Skeletal muscle satellite cell (primary cell): ENCODE measurements at regions not wholly inside any gene's neighbourhood (a gene's known extent, or its start where the extent isn't known, plus 50 kb on each side); places are given as distances from the start of the nearest gene placed in this dataset.
"Not testable (repeated sequence)": the region's sequence is repeated elsewhere in the genome, so short reads cannot be mapped to it uniquely, and the experiment has no call there.

Experiments used
- H3K27me3 ChIP-seq: 2 replicates; pipeline ENCODE4 v1.7.0; 2013; ENCODE audit warnings: low read length; ENCODE audit not compliant: control insufficient read depth, insufficient read depth
- H3K36me3 ChIP-seq: 2 replicates; pipeline ENCODE4 v1.7.0; 2013; ENCODE audit warnings: mild to moderate bottlenecking, control low read depth, low read length; ENCODE audit not compliant: insufficient read depth
- H3K4me1 ChIP-seq: 2 replicates; pipeline ENCODE4 v1.7.0; 2013; ENCODE audit warnings: low read length; ENCODE audit not compliant: control insufficient read depth, insufficient read depth
- H3K4me2 ChIP-seq: 2 replicates; pipeline ENCODE4 v1.7.0; 2013; ENCODE audit warnings: mild to moderate bottlenecking, low read length
- H3K4me3 ChIP-seq: 2 replicates; pipeline ENCODE4 v1.7.0; 2013; ENCODE audit warnings: low read length
- H3K9ac ChIP-seq: 2 replicates; pipeline ENCODE4 v1.7.0; 2013; ENCODE audit warnings: mild to moderate bottlenecking, low read depth, low read length, moderate library complexity
- H3K9me3 ChIP-seq: replicated peaks from 2 replicates; pipeline ENCODE4 v1.7.0; 2013; ENCODE audit warnings: mild to moderate bottlenecking, control low read depth, low read length

DNA sequence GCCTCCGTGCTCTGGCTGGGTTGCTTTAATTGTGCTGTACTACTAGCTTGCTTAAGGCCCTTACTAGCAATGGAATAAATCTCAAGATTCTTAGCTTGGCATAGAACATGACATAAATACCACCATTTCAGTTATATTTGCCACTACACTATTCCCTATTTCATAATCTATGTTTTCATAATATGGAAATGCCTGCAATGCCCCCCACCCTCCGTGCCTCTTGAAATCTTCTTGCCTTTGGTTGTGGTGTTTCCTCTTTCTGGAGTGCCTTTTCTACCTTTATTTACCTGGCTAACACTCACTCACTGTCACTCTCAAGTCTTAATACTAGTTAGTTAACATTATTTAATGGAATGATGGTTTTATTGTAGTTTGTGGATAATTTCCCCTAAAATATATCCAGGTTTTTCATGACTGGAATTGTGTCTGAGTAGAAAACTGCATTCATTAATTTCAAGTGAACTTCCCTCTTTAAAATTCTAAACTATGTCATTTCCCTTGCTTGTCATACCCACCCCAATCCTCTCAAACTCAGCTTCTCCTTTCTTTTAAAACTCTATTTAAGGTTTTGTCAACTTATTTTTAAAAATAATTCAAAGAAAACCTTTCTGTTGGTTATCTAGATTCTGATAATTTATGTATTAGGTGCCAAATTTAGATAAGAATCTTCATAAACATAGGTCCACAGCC is 521.7 kb upstream of the DAB2 start:
- no peak overlapping the region for H3K9ac ChIP-seq

DNA sequence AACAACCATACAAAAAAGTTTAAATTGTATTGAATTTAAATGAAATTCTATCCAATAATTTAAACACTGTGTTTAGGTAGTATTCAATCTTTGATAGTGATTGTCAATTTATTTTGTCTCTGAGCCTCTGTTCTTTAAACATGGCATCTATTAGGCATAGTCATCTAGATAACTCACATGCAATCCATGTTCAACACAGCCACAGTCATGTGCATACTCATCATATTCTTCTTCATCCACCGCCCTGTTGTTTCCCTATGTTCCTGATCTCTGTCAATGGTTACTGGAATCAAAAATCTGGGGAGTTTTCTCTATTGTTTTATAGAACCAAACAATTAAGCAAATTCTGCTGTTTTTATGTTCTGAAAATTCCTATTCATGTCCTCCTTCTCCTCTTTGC is 521.1 kb upstream of the DAB2 start:
- Histone ChIP-seq H3K4me1 (peaks cover 3% of the 10 kb centered on the region), H3K36me3 (no peaks in the 10 kb centered on the region), H3K9ac (no peak overlapping the region), H3K27me3 (no peaks in the 10 kb centered on the region), H3K9me3 (no peaks in the 10 kb centered on the region), H3K4me3 (no peak overlapping the region), H3K4me2 (no peak overlapping the region)

More for the DNA sequence above, 521.7 kb upstream of the DAB2 start:
- H3K27me3 ChIP-seq = no peaks in the 10 kb centered on the region
- no peak overlapping the region for H3K4me2 ChIP-seq
- no peak overlapping the region for H3K4me3 ChIP-seq
- no peaks in the 10 kb centered on the region for H3K9me3 ChIP-seq
- H3K4me1 ChIP-seq = peaks cover 3% of the 10 kb centered on the region
- no peaks in the 10 kb centered on the region for H3K36me3 ChIP-seq

DNA sequence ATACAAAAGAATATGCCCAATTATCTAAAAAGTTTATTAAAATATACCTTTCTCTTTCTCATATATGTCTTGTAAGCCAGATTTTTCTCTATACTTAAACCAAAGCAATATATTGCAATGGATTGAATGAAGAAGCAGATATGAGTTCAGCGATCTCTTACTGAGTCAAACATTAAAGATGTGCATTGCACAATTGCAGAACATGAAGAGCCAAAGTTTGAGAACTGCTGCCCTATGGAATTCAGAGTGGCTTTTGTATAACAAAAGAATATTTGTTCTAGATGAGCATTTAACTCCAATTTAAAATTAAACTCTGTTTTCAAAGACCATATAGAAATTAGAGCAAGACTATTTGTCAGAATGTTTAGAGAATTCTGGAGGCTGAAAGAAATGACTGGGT is 519.0 kb upstream of the DAB2 start:
- H3K4me1 ChIP-seq = peaks cover 3% of the 10 kb centered on the region
- no peaks in the 10 kb centered on the region for H3K36me3 ChIP-seq

DNA sequence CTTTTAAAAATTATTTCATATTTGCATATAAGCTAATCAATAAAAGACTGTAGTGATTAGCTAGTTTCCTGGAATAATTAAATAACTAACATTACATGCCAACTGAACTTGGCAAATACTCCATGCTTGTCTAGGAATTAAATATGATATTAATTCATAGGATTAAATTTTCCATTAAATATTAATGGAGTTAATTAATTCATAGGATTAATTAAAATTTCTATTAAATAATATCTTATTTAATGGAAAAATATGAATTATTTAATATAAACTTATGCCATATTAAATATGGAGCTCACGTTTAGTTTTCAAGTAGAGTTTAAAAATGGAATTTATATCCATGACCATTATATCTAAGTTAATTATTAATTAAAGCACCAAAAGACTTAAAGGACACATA is 517.8 kb upstream of the DAB2 start:
- no peak overlapping the region for H3K4me2 ChIP-seq
- no peaks in the 10 kb centered on the region for H3K9me3 ChIP-seq
- H3K9ac ChIP-seq = no peak overlapping the region
- no peak overlapping the region for H3K4me3 ChIP-seq
- no peaks in the 10 kb centered on the region for H3K27me3 ChIP-seq
- H3K4me1 ChIP-seq = peaks cover 3% of the 10 kb centered on the region
- H3K36me3 ChIP-seq = no peaks in the 10 kb centered on the region

More for the DNA sequence above, 519.0 kb upstream of the DAB2 start:
- Histone ChIP-seq H3K27me3 (no peaks in the 10 kb centered on the region), H3K4me3 (no peak overlapping the region), H3K9ac (no peak overlapping the region), H3K4me2 (no peak overlapping the region), H3K9me3 (no peaks in the 10 kb centered on the region)

DNA sequence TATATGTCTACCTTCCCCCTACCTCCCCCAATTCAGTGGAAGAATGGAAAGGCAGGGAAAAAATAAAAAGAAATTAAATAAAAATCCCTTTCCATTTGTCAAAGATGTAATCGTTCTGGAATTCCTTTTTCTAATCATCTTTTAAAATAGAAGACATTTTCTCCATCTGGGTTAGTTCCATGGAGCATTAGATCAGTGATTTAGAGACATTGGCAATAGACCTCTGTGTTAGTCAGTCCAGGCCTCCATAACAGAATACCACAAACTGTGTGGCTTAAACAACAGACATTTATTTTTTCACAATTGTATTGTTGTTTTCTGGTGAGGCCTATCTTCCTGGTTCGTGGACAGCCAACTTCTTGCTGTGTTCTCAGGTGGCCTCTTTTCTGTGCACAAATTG is 516.6 kb upstream of the DAB2 start:
- no peaks in the 10 kb centered on the region for H3K27me3 ChIP-seq
- no peaks in the 10 kb centered on the region for H3K9me3 ChIP-seq
- no peak overlapping the region for H3K4me2 ChIP-seq
- no peaks in the 10 kb centered on the region for H3K4me1 ChIP-seq
- no peak overlapping the region for H3K9ac ChIP-seq
- no peaks in the 10 kb centered on the region for H3K36me3 ChIP-seq
- no peak overlapping the region for H3K4me3 ChIP-seq

DNA sequence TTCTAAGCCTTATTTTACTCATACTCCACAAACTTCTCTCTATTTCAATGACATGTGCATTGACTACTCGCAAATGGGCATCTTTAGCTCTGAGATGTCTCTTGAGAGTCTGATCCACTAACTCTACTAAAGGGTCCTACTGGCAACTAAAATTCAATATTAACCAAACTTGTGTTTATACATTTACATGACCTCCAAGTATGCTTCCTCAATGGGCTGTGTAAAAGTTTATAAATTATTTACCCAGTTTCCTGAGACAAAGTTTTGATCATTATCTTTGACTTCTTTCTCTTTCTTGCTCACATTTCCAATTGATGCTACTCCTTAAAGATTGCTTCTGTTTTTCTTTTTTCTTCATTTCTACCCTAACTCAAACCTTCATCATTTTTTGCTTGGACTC is 510.1 kb upstream of the DAB2 start:
- Histone ChIP-seq H3K9ac (no peak overlapping the region), H3K4me1 (no peaks in the 10 kb centered on the region), H3K9me3 (no peaks in the 10 kb centered on the region), H3K36me3 (no peaks in the 10 kb centered on the region), H3K4me2 (no peak overlapping the region), H3K4me3 (no peak overlapping the region), H3K27me3 (no peaks in the 10 kb centered on the region)

DNA sequence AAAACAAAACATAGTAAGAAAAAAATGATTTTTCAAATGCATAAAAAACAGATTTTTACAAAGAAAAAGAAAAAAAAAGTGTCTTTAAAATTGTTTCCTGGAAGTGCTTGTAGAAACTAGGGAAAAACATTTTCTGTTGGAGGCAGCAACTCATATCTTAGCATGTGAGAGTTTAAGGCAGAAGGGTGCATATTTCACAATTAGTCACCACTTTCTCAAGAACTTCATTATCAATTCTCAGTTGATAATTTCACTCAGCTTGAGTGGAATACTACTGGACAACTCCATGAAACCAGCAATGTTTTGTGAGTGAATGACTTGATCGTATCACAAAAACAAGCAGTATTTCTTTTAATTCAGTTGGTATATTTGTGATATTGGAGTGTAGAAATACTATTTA is 508.3 kb upstream of the DAB2 start:
- no peak overlapping the region for H3K9ac ChIP-seq
- H3K4me2 ChIP-seq = no peak overlapping the region
- H3K4me1 ChIP-seq = no peaks in the 10 kb centered on the region
- no peaks in the 10 kb centered on the region for H3K9me3 ChIP-seq
- H3K36me3 ChIP-seq = no peaks in the 10 kb centered on the region
- H3K4me3 ChIP-seq = no peak overlapping the region
- H3K27me3 ChIP-seq = no peaks in the 10 kb centered on the region

DNA sequence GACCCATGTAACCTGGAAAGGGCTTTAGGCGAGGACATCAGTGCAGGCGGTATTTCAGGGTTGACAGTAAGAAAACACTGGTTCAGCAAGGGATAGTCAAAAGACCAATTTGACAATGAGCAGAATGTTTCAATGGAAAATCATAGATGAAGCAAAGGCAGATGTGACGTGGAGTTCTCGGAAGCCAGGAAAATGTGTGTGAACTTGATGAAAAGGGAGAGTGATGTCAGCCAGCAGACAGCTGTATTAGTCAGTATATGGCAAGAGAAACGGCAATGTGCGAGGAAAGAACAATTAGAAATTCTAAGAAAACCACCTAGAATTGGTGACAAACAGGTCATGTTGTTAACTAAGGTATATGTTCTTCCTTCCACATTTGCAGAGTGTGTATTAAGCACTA is 503.9 kb upstream of the DAB2 start:
- no peaks in the 10 kb centered on the region for H3K9me3 ChIP-seq
- H3K9ac ChIP-seq = no peak overlapping the region
- H3K27me3 ChIP-seq = no peaks in the 10 kb centered on the region
- no peaks in the 10 kb centered on the region for H3K4me1 ChIP-seq
- no peaks in the 10 kb centered on the region for H3K36me3 ChIP-seq
- H3K4me3 ChIP-seq = no peak overlapping the region
- H3K4me2 ChIP-seq = no peak overlapping the region

DNA sequence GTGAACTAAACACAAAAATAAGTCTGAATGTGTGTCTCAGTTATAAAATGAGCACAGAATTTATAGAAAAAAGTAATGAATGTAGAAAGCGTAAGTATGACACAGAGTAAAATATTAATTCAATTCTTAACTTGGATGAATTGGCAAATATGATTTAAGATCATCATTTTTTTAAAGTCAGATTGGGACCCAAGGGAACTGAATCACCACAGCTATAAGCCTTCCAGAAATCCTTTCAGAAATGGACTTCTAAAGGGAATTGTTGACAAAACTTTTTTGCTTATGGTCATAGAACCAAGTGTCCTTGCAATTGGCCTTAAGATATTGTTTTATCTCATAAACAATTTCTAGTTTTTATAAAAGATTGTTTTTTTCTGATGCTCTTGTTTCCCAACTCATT is 495.1 kb upstream of the DAB2 start:
- Histone ChIP-seq H3K27me3 (no peaks in the 10 kb centered on the region), H3K36me3 (no peaks in the 10 kb centered on the region), H3K9me3 (no peaks in the 10 kb centered on the region), H3K4me2 (no peak overlapping the region), H3K4me1 (no peaks in the 10 kb centered on the region), H3K9ac (no peak overlapping the region), H3K4me3 (no peak overlapping the region)

DNA sequence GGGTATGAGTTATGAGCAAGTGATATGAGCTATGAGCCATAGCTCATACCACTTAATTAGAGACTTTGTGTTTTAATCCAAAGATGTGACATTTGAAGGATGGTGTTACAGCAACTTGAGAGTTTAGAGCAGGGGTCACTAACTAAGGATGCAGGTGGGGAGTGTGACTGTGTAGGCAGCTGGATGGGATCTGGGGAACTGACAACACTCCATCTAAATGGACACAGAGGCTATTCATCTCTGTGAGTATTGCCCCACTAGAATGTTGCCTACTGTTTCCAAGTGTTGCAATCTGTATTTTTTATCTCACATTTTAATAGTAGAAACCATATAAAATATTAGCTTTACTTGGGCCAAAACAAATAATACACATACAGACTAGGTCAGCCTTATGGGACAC is 488.1 kb upstream of the DAB2 start:
- H3K4me3 ChIP-seq = no peak overlapping the region
- no peaks in the 10 kb centered on the region for H3K9me3 ChIP-seq
- no peak overlapping the region for H3K4me2 ChIP-seq
- H3K36me3 ChIP-seq = no peaks in the 10 kb centered on the region
- no peak overlapping the region for H3K9ac ChIP-seq
- H3K27me3 ChIP-seq = no peaks in the 10 kb centered on the region
- no peaks in the 10 kb centered on the region for H3K4me1 ChIP-seq

DNA sequence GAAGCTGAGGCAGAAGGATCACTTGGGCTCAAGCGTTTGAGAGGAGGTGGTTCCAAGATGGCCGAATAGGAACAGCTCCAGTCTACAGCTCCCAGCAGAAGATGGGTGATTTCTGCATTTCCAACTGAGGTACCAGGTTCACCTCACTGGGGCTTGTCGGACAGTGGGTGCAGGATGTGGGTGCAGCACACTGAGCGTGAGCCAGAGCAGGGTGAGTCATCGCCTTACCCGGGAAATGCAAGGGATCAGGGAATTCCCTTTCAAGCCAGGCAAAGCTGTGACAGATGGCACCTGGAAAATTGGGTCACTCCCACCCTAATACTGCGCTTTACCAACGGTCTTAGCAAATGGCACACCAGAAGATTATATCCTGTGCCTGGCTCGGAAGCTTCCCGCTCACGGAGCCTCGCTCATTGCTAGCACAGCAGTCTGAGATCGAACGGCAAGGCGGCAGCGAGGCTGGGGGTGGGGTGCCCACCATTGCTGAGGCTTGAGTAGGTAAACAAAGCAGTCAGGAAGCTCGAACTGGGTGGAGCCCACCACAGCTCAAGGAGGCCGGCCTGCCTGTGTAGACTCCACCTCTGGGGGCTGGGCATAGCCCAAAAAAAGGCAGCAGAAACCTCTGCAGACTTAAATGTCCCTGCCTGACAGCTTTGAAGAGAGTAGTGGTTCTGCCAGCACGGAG is 482.6 kb upstream of the DAB2 start:
- H3K9ac ChIP-seq, H3K36me3 ChIP-seq, H3K27me3 ChIP-seq, H3K4me3 ChIP-seq, H3K9me3 ChIP-seq, H3K4me2 ChIP-seq, H3K4me1 ChIP-seq: not testable (repeated sequence)

DNA sequence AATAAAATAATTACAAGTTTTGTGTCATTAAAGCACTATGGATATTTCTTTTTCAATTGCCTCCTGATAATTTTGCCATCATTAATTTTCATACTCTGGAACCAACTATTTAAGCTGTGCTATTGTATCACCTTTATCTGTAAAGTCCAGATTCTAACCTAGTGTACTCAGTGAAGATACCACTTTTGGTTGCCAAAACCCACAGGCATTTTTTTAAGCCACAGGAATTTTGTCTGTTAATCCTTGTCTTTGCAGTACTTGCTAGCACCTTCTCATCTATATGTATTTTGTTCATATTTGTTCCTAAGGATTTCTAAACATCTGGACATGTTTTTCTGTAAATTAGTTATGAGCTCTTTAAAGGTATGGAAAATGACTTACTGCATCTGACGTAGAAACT is 481.4 kb upstream of the DAB2 start:
- H3K36me3 ChIP-seq = no peaks in the 10 kb centered on the region
- no peaks in the 10 kb centered on the region for H3K27me3 ChIP-seq
- H3K4me2 ChIP-seq = no peak overlapping the region
- no peaks in the 10 kb centered on the region for H3K4me1 ChIP-seq
- H3K9ac ChIP-seq = no peak overlapping the region
- no peak overlapping the region for H3K4me3 ChIP-seq
- no peaks in the 10 kb centered on the region for H3K9me3 ChIP-seq
